ENCODE measurements at regions not wholly inside any gene's neighbourhood (a gene's known extent, or its start where the extent isn't known, plus 50 kb on each side); places are given as distances from the start of the nearest gene placed in this dataset.
"Not testable (repeated sequence)": the region's sequence is repeated elsewhere in the genome, so short reads cannot be mapped to it uniquely, and the experiment has no call there.

GRCh38 chr6:140711019-140711613 lies 1336.7 kb upstream of the CITED2 start:
- H3K9me3 Mint-ChIP-seq, result peaks cover 0 to 5% (median 1%) of the 10 kb centered on the region in 7 donors
- no peak overlapping the region for H3K27ac Mint-ChIP-seq
- no peak overlapping the region for H3K4me3 ChIP-seq (ENCODE audit: low read depth, low read length)
- no peaks in the 10 kb centered on the region for H3K27me3 Mint-ChIP-seq
- ATAC-seq (ENCODE audit: low read depth in 2 of 2), result no peak
- H3K27ac ChIP-seq (ENCODE audit: insufficient read depth, low read length, poor library complexity, severe bottlenecking), result no peak overlapping the region
- H3K4me1 ChIP-seq (ENCODE audit: control insufficient read depth, insufficient read depth, low read length, poor library complexity, severe bottlenecking), result no peaks in the 10 kb centered on the region
- H3K36me3 Mint-ChIP-seq, result no peaks in the 10 kb centered on the region
- H3K27me3 ChIP-seq (ENCODE audit: control insufficient read depth, insufficient read depth, low read length), result no peaks in the 10 kb centered on the region
- H3K9me3 ChIP-seq (ENCODE audit: control insufficient read depth in 2 of 2, low read length in 2 of 2), result no peaks in the 10 kb centered on the region
- no peaks in the 10 kb centered on the region for H3K36me3 ChIP-seq (ENCODE audit: control insufficient read depth, insufficient read depth, low read length)
- H3K4me3 Mint-ChIP-seq, result no peak overlapping the region
- DNase-seq, result no peak
- no peaks in the 10 kb centered on the region for H3K4me1 Mint-ChIP-seq

GRCh38 chr6:140708441-140708840 lies 1334.0 kb upstream of the CITED2 start:
- no peaks in the 10 kb centered on the region for H3K36me3 Mint-ChIP-seq
- H3K9me3 Mint-ChIP-seq, result peaks cover 0 to 4% (median 1%) of the 10 kb centered on the region in 7 donors
- H3K27ac Mint-ChIP-seq, result no peak overlapping the region
- Histone ChIP-seq H3K27ac (ENCODE audit: insufficient read depth, low read length, poor library complexity, severe bottlenecking) (no peak overlapping the region), H3K27me3 (ENCODE audit: control insufficient read depth, insufficient read depth, low read length) (no peaks in the 10 kb centered on the region), H3K36me3 (ENCODE audit: control insufficient read depth, insufficient read depth, low read length) (no peaks in the 10 kb centered on the region), H3K4me1 (ENCODE audit: control insufficient read depth, insufficient read depth, low read length, poor library complexity, severe bottlenecking) (no peaks in the 10 kb centered on the region), H3K9me3 (ENCODE audit: control insufficient read depth in 2 of 2, low read length in 2 of 2) (no peaks in the 10 kb centered on the region), H3K4me3 (ENCODE audit: low read depth, low read length) (no peak overlapping the region)
- H3K4me3 Mint-ChIP-seq, result no peak overlapping the region
- no peak for ATAC-seq (ENCODE audit: low read depth in 2 of 2)
- no peaks in the 10 kb centered on the region for H3K4me1 Mint-ChIP-seq
- DNase-seq, result no peak
- H3K27me3 Mint-ChIP-seq, result no peaks in the 10 kb centered on the region

- not testable (repeated sequence) for H3K9me3 ChIP-seq (ENCODE audit: control insufficient read depth in 2 of 2, low read length in 2 of 2); DNase-seq; H3K27ac Mint-ChIP-seq; H3K36me3 Mint-ChIP-seq; H3K27me3 ChIP-seq (ENCODE audit: control insufficient read depth, insufficient read depth, low read length); H3K4me3 ChIP-seq (ENCODE audit: low read depth, low read length); ATAC-seq (ENCODE audit: low read depth in 2 of 2); H3K4me3 Mint-ChIP-seq; H3K36me3 ChIP-seq (ENCODE audit: control insufficient read depth, insufficient read depth, low read length); H3K4me1 Mint-ChIP-seq; H3K9me3 Mint-ChIP-seq; H3K4me1 ChIP-seq (ENCODE audit: control insufficient read depth, insufficient read depth, low read length, poor library complexity, severe bottlenecking); H3K27me3 Mint-ChIP-seq; H3K27ac ChIP-seq (ENCODE audit: insufficient read depth, low read length, poor library complexity, severe bottlenecking)
Observed at GRCh38 chr6:140704008-140704407, 1329.6 kb upstream of the CITED2 start.

- Mint-ChIP-seq H3K27me3 (no peaks in the 10 kb centered on the region), H3K9me3 (peaks cover 0 to 4% (median 0%) of the 10 kb centered on the region in 7 donors), H3K27ac (no peak overlapping the region)
Observed at GRCh38 chr6:140697585-140697984, 1323.1 kb upstream of the CITED2 start.

GRCh38 chr6:140684776-140685550 lies 1310.5 kb upstream of the CITED2 start:
- DNase-seq, result no peak
- Histone ChIP-seq H3K27me3 (ENCODE audit: control insufficient read depth, insufficient read depth, low read length) (no peaks in the 10 kb centered on the region), H3K36me3 (ENCODE audit: control insufficient read depth, insufficient read depth, low read length) (no peaks in the 10 kb centered on the region), H3K27ac (ENCODE audit: insufficient read depth, low read length, poor library complexity, severe bottlenecking) (no peak overlapping the region), H3K9me3 (ENCODE audit: control insufficient read depth in 2 of 2, low read length in 2 of 2) (no peaks in the 10 kb centered on the region), H3K4me1 (ENCODE audit: control insufficient read depth, insufficient read depth, low read length, poor library complexity, severe bottlenecking) (no peaks in the 10 kb centered on the region), H3K4me3 (ENCODE audit: low read depth, low read length) (no peak overlapping the region)
- no peak for ATAC-seq (ENCODE audit: low read depth in 2 of 2)
- no peaks in the 10 kb centered on the region for H3K4me1 Mint-ChIP-seq
- H3K27ac Mint-ChIP-seq, result no peak overlapping the region
- H3K4me3 Mint-ChIP-seq, result no peak overlapping the region
- H3K36me3 Mint-ChIP-seq, result no peaks in the 10 kb centered on the region
- H3K9me3 Mint-ChIP-seq, result peaks cover 0 to 4% (median 0%) of the 10 kb centered on the region in 7 donors
- no peaks in the 10 kb centered on the region for H3K27me3 Mint-ChIP-seq

More at GRCh38 chr6:140697585-140697984, 1323.1 kb upstream of the CITED2 start:
- Mint-ChIP-seq H3K36me3 (no peaks in the 10 kb centered on the region), H3K4me3 (peak overlapping the region in 1 of 4 donors; percentile 32), H3K4me1 (no peaks in the 10 kb centered on the region)
- Histone ChIP-seq H3K9me3 (ENCODE audit: control insufficient read depth in 2 of 2, low read length in 2 of 2) (no peaks in the 10 kb centered on the region), H3K27me3 (ENCODE audit: control insufficient read depth, insufficient read depth, low read length) (no peaks in the 10 kb centered on the region), H3K36me3 (ENCODE audit: control insufficient read depth, insufficient read depth, low read length) (no peaks in the 10 kb centered on the region), H3K4me3 (ENCODE audit: low read depth, low read length) (no peak overlapping the region), H3K27ac (ENCODE audit: insufficient read depth, low read length, poor library complexity, severe bottlenecking) (no peak overlapping the region), H3K4me1 (ENCODE audit: control insufficient read depth, insufficient read depth, low read length, poor library complexity, severe bottlenecking) (no peaks in the 10 kb centered on the region)
- no peak for DNase-seq
- ATAC-seq (ENCODE audit: low read depth in 2 of 2), result no peak

GRCh38 chr6:140677781-140678528 lies 1303.5 kb upstream of the CITED2 start:
- no peak overlapping the region for H3K27ac Mint-ChIP-seq

GRCh38 chr6:140671926-140672325 lies 1297.5 kb upstream of the CITED2 start:
- Histone ChIP-seq H3K36me3 (ENCODE audit: control insufficient read depth, insufficient read depth, low read length) (no peaks in the 10 kb centered on the region), H3K27me3 (ENCODE audit: control insufficient read depth, insufficient read depth, low read length) (no peaks in the 10 kb centered on the region), H3K9me3 (ENCODE audit: control insufficient read depth in 2 of 2, low read length in 2 of 2) (no peaks in the 10 kb centered on the region), H3K27ac (ENCODE audit: insufficient read depth, low read length, poor library complexity, severe bottlenecking) (no peak overlapping the region), H3K4me1 (ENCODE audit: control insufficient read depth, insufficient read depth, low read length, poor library complexity, severe bottlenecking) (no peaks in the 10 kb centered on the region), H3K4me3 (ENCODE audit: low read depth, low read length) (no peak overlapping the region)
- Mint-ChIP-seq H3K27me3 (no peaks in the 10 kb centered on the region), H3K9me3 (peaks cover 0 to 2% (median 0%) of the 10 kb centered on the region in 7 donors), H3K27ac (no peak overlapping the region), H3K36me3 (no peaks in the 10 kb centered on the region), H3K4me1 (no peaks in the 10 kb centered on the region), H3K4me3 (no peak overlapping the region)
- ATAC-seq (ENCODE audit: low read depth in 2 of 2) (no peak), DNase-seq (peak in 1 of 3 donors; percentile 6)

More at GRCh38 chr6:140677781-140678528, 1303.5 kb upstream of the CITED2 start:
- H3K4me1 Mint-ChIP-seq, result no peaks in the 10 kb centered on the region
- Histone ChIP-seq H3K27me3 (ENCODE audit: control insufficient read depth, insufficient read depth, low read length) (no peaks in the 10 kb centered on the region), H3K4me3 (ENCODE audit: low read depth, low read length) (no peak overlapping the region), H3K4me1 (ENCODE audit: control insufficient read depth, insufficient read depth, low read length, poor library complexity, severe bottlenecking) (no peaks in the 10 kb centered on the region), H3K27ac (ENCODE audit: insufficient read depth, low read length, poor library complexity, severe bottlenecking) (no peak overlapping the region), H3K36me3 (ENCODE audit: control insufficient read depth, insufficient read depth, low read length) (no peaks in the 10 kb centered on the region), H3K9me3 (ENCODE audit: control insufficient read depth in 2 of 2, low read length in 2 of 2) (no peaks in the 10 kb centered on the region)
- ATAC-seq (ENCODE audit: low read depth in 2 of 2), result no peak
- no peaks in the 10 kb centered on the region for H3K27me3 Mint-ChIP-seq
- no peak for DNase-seq
- no peaks in the 10 kb centered on the region for H3K9me3 Mint-ChIP-seq
- H3K36me3 Mint-ChIP-seq, result no peaks in the 10 kb centered on the region
- H3K4me3 Mint-ChIP-seq, result no peak overlapping the region

Data from CD4-positive, CD25-positive, alpha-beta regulatory T cell (primary cell).